Smooth muscle cell (in vitro differentiated cells): ENCODE measurements at regions not wholly inside any gene's neighbourhood (a gene's known extent, or its start where the extent isn't known, plus 50 kb on each side); places are given as distances from the start of the nearest gene placed in this dataset.

Experiments used
- DNase-seq: peaks from one replicate; lab custom pipeline; 2025; ENCODE audit not compliant: unreplicated experiment; lab: John Stamatoyannopoulos, UW
- H2AFZ ChIP-seq: fragments of 200-600 bp; sonication (generic); 2 replicates; pipeline ENCODE4 v1.6.0; 2016; ENCODE audit warnings: antibody characterized with exemption, low read depth, mild to moderate bottlenecking
- H3F3A ChIP-seq: fragments of 200-600 bp; sonication (generic); 2 replicates; pipeline ENCODE4 v1.6.0; 2017; ENCODE audit warnings: antibody characterized with exemption, low read depth
- H3K27ac ChIP-seq: fragments of 200-600 bp; sonication (generic); 2 replicates; pipeline ENCODE4 v1.5.1; 2016; ENCODE audit warnings: low read depth, mild to moderate bottlenecking
- H3K27me3 ChIP-seq: fragments of 200-600 bp; sonication (generic); 2 replicates; pipeline ENCODE4 v1.6.1; 2016; ENCODE audit warnings: low read depth, mild to moderate bottlenecking
- H3K36me3 ChIP-seq: fragments of 200-600 bp; sonication (generic); 2 replicates; pipeline ENCODE4 v1.5.1; 2016; ENCODE audit warnings: low read depth
- H3K4me1 ChIP-seq: fragments of 200-600 bp; sonication (generic); 2 replicates; pipeline ENCODE4 v1.5.1; 2016; ENCODE audit warnings: low read depth
- H3K4me2 ChIP-seq: fragments of 200-600 bp; sonication (generic); 2 replicates; pipeline ENCODE4 v1.6.0; 2016; ENCODE audit warnings: mild to moderate bottlenecking
- H3K4me3 ChIP-seq: fragments of 200-600 bp; sonication (generic); 2 replicates; pipeline ENCODE4 v1.5.1; 2016; ENCODE audit warnings: mild to moderate bottlenecking
- H3K79me2 ChIP-seq: fragments of 200-600 bp; sonication (generic); 2 replicates; pipeline ENCODE4 v1.6.0; 2016; ENCODE audit warnings: low read depth, mild to moderate bottlenecking
- H3K9ac ChIP-seq: fragments of 200-600 bp; sonication (generic); 2 replicates; pipeline ENCODE4 v1.6.0; 2016; ENCODE audit warnings: low read depth
- H3K9me3 ChIP-seq: fragments of 200-600 bp; sonication (generic); replicated peaks from 2 replicates; pipeline ENCODE4 v1.5.1; 2016; ENCODE audit warnings: low read depth
- H4K20me1 ChIP-seq: fragments of 200-600 bp; sonication (generic); 2 replicates; pipeline ENCODE4 v1.6.0; 2016; ENCODE audit warnings: low read depth
- CTCF ChIP-seq: fragments of 200-600 bp; sonication (generic); IDR thresholded peaks from 2 replicates; pipeline ENCODE4 v1.5.1; 2017; ENCODE audit warnings: borderline replicate concordance, mild to moderate bottlenecking, antibody characterized with exemption; ENCODE audit not compliant: insufficient read depth, poor library complexity, severe bottlenecking
- WGBS: methylation state at CpG from one replicate; pipeline ENCODE4 v1.1.7; 2016; ENCODE audit warnings: low lambda C conversion rate; 5-methylcytosine and 5-hydroxymethylcytosine counted together

DNA sequence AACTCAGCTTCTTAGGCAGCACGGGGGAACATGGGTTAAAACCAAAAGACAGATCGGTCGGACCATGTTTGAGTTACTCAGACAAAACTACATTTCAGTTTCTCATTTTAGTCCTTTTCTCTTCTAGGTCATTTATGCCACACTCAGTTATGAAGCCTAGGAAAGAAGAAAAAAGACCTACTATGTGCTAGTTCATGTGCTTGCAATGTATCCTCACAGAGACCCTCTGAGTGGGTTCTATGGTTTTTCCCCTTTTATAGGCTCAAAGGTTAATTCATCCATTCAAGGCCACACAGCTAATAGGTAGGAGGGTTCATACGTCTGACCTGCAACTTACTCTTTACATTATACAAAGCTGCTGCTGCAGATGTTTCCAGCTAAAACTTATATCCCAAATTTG, 104.7 kb upstream of the ZNF438 start:
- Histone ChIP-seq H3K27ac (no peak overlapping the region), H3F3A (peaks cover 12% of the 10 kb centered on the region), H4K20me1 (no peaks in the 10 kb centered on the region), H3K9me3 (no peaks in the 10 kb centered on the region), H3K79me2 (no peaks in the 10 kb centered on the region), H3K27me3 (no peaks in the 10 kb centered on the region), H3K4me3 (no peak overlapping the region), H3K36me3 (no peaks in the 10 kb centered on the region), H2AFZ (no peak overlapping the region), H3K4me2 (peak overlapping the region; percentile 3), H3K9ac (no peak overlapping the region), H3K4me1 (peaks cover 33% of the 10 kb centered on the region)
- WGBS, result 82% methylated on average over 4 of the region's 4 CpGs
- TF ChIP-seq CTCF, result no peak
- no peak for DNase-seq

GRCh38 chr10:31136930-31137885, 105.5 kb upstream of the ZNF438 start:
- 68% methylated on average over 9 of the region's 9 CpGs for WGBS
- no peak overlapping the region for H2AFZ ChIP-seq
- H3K4me2 ChIP-seq, result peak overlapping the region; percentile 3
- H3K4me3 ChIP-seq, result no peak overlapping the region
- H3K27ac ChIP-seq, result no peak overlapping the region
- H3K9me3 ChIP-seq, result no peaks in the 10 kb centered on the region
- H4K20me1 ChIP-seq, result no peaks in the 10 kb centered on the region
- H3K9ac ChIP-seq, result no peak overlapping the region
- H3K36me3 ChIP-seq, result no peaks in the 10 kb centered on the region
- H3F3A ChIP-seq, result peaks cover 12% of the 10 kb centered on the region
- H3K79me2 ChIP-seq, result no peaks in the 10 kb centered on the region
- H3K4me1 ChIP-seq, result peaks cover 36% of the 10 kb centered on the region
- H3K27me3 ChIP-seq, result no peaks in the 10 kb centered on the region
- DNase-seq, result no peak
- TF ChIP-seq CTCF, result no peak

GRCh38 chr10:31138026-31138553, 106.4 kb upstream of the ZNF438 start:
- 55% methylated on average over 3 of the region's 3 CpGs for WGBS
- DNase-seq, result no peak

More at GRCh38 chr10:31138026-31138553, 106.4 kb upstream of the ZNF438 start:
- Histone ChIP-seq H3K9ac (no peak overlapping the region), H3K9me3 (no peaks in the 10 kb centered on the region), H3K4me3 (no peak overlapping the region), H3K36me3 (no peaks in the 10 kb centered on the region), H4K20me1 (no peaks in the 10 kb centered on the region), H3F3A (peaks cover 12% of the 10 kb centered on the region), H3K4me1 (peaks cover 33% of the 10 kb centered on the region), H2AFZ (no peak overlapping the region), H3K27me3 (no peaks in the 10 kb centered on the region), H3K27ac (no peak overlapping the region), H3K79me2 (no peaks in the 10 kb centered on the region), H3K4me2 (no peak overlapping the region)
- no peak for TF ChIP-seq CTCF
